HepG2 (cell line): ENCODE measurements at regions not wholly inside any gene's neighbourhood (a gene's known extent, or its start where the extent isn't known, plus 50 kb on each side); places are given as distances from the start of the nearest gene placed in this dataset.

Source experiments
- ATAC-seq: fragments of 200-7000 bp; cut with Tn5 transposase; 3 replicates; pipeline ENCODE4 v1.9.1; 2020; ENCODE audit warnings: mild to moderate bottlenecking, moderate library complexity
- BruUV-seq: library from RNA; stranded (reverse); fragments of 400-500 nt; replicated peaks from 2 replicates; lab custom pipeline; 2021; lab: Mats Ljungman, UMichigan
- CTCF ChIA-PET: fragments of 300-600 bp; formaldehyde crosslinking; extraction: SDS; loops from one replicate; lab custom pipeline; 2021; ENCODE audit warnings: low total read pairs, inconsistent platforms, low intra/inter-chr PET ratio; lab: Yijun Ruan, JAX
- POLR2A ChIA-PET: fragments of 350-600 bp; sonication (Branson Sonifier 250); formaldehyde crosslinking; loops from one replicate; lab custom pipeline; 2020; ENCODE audit warnings: antibody characterized with exemption, inconsistent platforms; lab: Yijun Ruan, JAX
- DNase-seq: peaks from one replicate; pipeline ENCODE4 v3.0.0-alpha.2; 2015; ENCODE audit warnings: low spot score
- FAIRE-seq: peaks from 3 replicates; lab custom pipeline; 2011; peaks lifted over from hg19 to GRCh38; lab: Jason Lieb, UNC
- H2AFZ ChIP-seq: one replicate; pipeline ENCODE4 v1.6.1; 2011; ENCODE audit warnings: low read length, inconsistent platforms
- H3K27ac ChIP-seq: fragments of 300-600 bp; 3 replicates; pipeline ENCODE4 v1.8.0; 2011; ENCODE audit warnings: mixed run types, mild to moderate bottlenecking, mixed read lengths, low read length, inconsistent platforms; ENCODE audit not compliant: insufficient read depth; ENCODE audit errors: extremely low read length
- H3K27me3 ChIP-seq, 2 experiments: fragments of 200-600 bp in 1 of 2; 2 replicates in 1 of 2; 3 replicates in 1 of 2; pipeline versions ENCODE4 v1.6.0 to v1.8.0; 2011; ENCODE audit warnings: low read length in 2 of 2, mild to moderate bottlenecking in 2 of 2, moderate library complexity in 2 of 2, inconsistent platforms in 1 of 2; ENCODE audit not compliant: insufficient read depth in 2 of 2, control insufficient read depth in 1 of 2
- H3K36me3 ChIP-seq, 2 experiments: fragments of 200-600 bp in 1 of 2; replicated peaks in 1 of 2; 2 replicates in 1 of 2; 3 replicates in 1 of 2; pipeline versions ENCODE4 v1.5.1 to v1.8.0; 2011; ENCODE audit warnings: low read length in 2 of 2, inconsistent platforms in 1 of 2; ENCODE audit not compliant: insufficient read depth in 2 of 2, control insufficient read depth in 1 of 2
- H3K4me1 ChIP-seq: 2 replicates; pipeline ENCODE4 v1.5.1; 2012; ENCODE audit warnings: low read length, inconsistent platforms; ENCODE audit not compliant: insufficient read depth
- H3K4me2 ChIP-seq: 2 replicates; pipeline ENCODE4 v1.6.0; 2011; ENCODE audit warnings: low read depth, low read length, inconsistent platforms
- H3K4me3 ChIP-seq, 3 experiments: fragments of 200-600 bp in 1 of 3; sonication (generic), shearing (Covaris generic) in 1 of 3; replicated peaks in 1 of 3; 2 replicates each; pipeline ENCODE4 v1.5.1; 2011 to 2016; ENCODE audit warnings: low read length in 3 of 3, inconsistent platforms in 2 of 3, low read depth in 2 of 3, mild to moderate bottlenecking in 2 of 3, control low read depth in 1 of 3, mixed read lengths in 1 of 3; ENCODE audit not compliant: insufficient read depth in 1 of 3
- H3K79me2 ChIP-seq: one replicate; pipeline ENCODE4 v1.6.1; 2011; ENCODE audit warnings: low read length, inconsistent platforms; ENCODE audit not compliant: insufficient read depth
- H3K9ac ChIP-seq: 2 replicates; pipeline ENCODE4 v1.6.0; 2011; ENCODE audit warnings: mild to moderate bottlenecking, low read depth, low read length, inconsistent platforms; ENCODE audit not compliant: insufficient read depth
- H3K9me3 ChIP-seq: 2 replicates; pipeline ENCODE4 v1.5.1; 2012; ENCODE audit warnings: mild to moderate bottlenecking, low read length
- H4K20me1 ChIP-seq: 2 replicates; pipeline ENCODE4 v1.6.0; 2011; ENCODE audit warnings: inconsistent platforms, mild to moderate bottlenecking, low read length, moderate library complexity; ENCODE audit not compliant: insufficient read depth
- ARID3A ChIP-seq: IDR thresholded peaks from 2 replicates; pipeline ENCODE4 v1.6.1; 2012; ENCODE audit warnings: low read depth, low read length, improper control_type of control experiment
- HNF4G ChIP-seq, 2 experiments: sonication (generic) in 1 of 2; formaldehyde crosslinking in 1 of 2; IDR thresholded peaks; 2 replicates each; pipeline versions ENCODE4 v1.4.0 to v1.6.1; 2011 to 2020; ENCODE audit warnings: borderline replicate concordance in 2 of 2, low read depth in 2 of 2, mild to moderate bottlenecking in 2 of 2, low read length in 1 of 2, missing genetic modification reagents in 1 of 2, moderate library complexity in 1 of 2
- KAT7 ChIP-seq: IDR thresholded peaks from 2 replicates; pipeline ENCODE4 v1.6.1; 2018; ENCODE audit warnings: borderline replicate concordance, missing compliant biosample characterization
- RBAK ChIP-seq: sonication (generic); formaldehyde crosslinking; IDR thresholded peaks from 2 replicates; pipeline ENCODE4 v1.5.1; 2020; ENCODE audit warnings: mild to moderate bottlenecking, missing genetic modification reagents
- RBM39 ChIP-seq: fragments of 200-400 bp; formaldehyde crosslinking; IDR thresholded peaks from one replicate; pipeline ENCODE4 v1.6.1; 2018; ENCODE audit warnings: antibody characterized with exemption, mild to moderate bottlenecking, low read depth, low read length; ENCODE audit not compliant: poor library complexity, severe bottlenecking
- ZBTB2 ChIP-seq: sonication (generic); formaldehyde crosslinking; IDR thresholded peaks from 2 replicates; pipeline ENCODE4 v1.8.0; 2022; ENCODE audit warnings: low read depth, missing genetic modification reagents
- ZNF580 ChIP-seq: IDR thresholded peaks from 2 replicates; pipeline ENCODE4 v1.6.1; 2016; ENCODE audit warnings: low read depth, borderline replicate concordance
- ZNF629 ChIP-seq: sonication (generic); formaldehyde crosslinking; conservative IDR thresholded peaks from 2 replicates; pipeline ENCODE4 v1.5.0; 2020; ENCODE audit warnings: missing genetic modification reagents
- ZNF780A ChIP-seq: sonication (generic); formaldehyde crosslinking; IDR thresholded peaks from 2 replicates; pipeline ENCODE4 v1.8.0; 2022; ENCODE audit warnings: mild to moderate bottlenecking, missing genetic modification reagents, moderate library complexity
- WGBS: methylation state at CpG from one replicate; pipeline ENCODE4 v1.1.6; 2017; ENCODE audit warnings: low lambda C conversion rate; 5-methylcytosine and 5-hydroxymethylcytosine counted together
- in situ Hi-C: cut with HindIII; loops from 2 replicates; pipeline ENCODE4 v1.10.0; 2017; ENCODE audit warnings: low pct_unique_long_range_greater_than_20kb; ENCODE audit not compliant: extremely low pct_ligation_motif_present
- intact Hi-C: fragments of 100-400 bp; cut with micrococcal nuclease; formaldehyde crosslinking; loops from one replicate; pipeline ENCODE4 v1.10.0; 2022; ENCODE audit not compliant: unreplicated experiment

DNA sequence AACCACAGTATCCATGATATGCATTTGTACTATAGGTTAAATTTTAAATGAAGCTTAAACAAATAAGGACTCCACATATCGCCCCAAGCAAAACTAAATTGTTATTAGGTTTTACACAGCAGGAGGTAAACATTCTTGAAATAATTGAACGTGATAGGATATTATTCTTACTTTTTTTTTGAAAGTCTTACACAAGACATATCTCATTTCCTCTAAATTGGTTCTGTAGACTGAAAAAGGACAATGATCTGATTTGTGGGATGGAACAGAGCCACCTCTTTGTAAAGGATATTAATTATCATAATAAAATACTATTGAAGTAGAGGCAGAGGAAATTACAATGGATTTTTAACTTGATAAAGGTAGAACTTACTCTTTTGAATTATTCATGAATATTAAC is 155.1 kb upstream of the SEMA3D start (continued):
- TF ChIP-seq RBAK (CRISPR knock-in tag) = no peak
- no peak for TF ChIP-seq HNF4G (IDR thresholded peaks at IDR 0.05; ENCODE audit: borderline replicate concordance, low read depth, low read length)
- TF ChIP-seq HNF4G (CRISPR knock-in tag; IDR thresholded peaks at IDR 0.05; ENCODE audit: borderline replicate concordance, low read depth) = no peak
- TF ChIP-seq ZNF780A (CRISPR knock-in tag) = no peak
- no peak for TF ChIP-seq ZNF580 (CRISPR knock-in tag)
- no peak for TF ChIP-seq KAT7 (CRISPR knock-in tag)
- no peak for TF ChIP-seq ZBTB2 (CRISPR knock-in tag)
- TF ChIP-seq ARID3A = no peak

- Histone ChIP-seq H3K9me3 (no peaks in the 10 kb centered on the region), H3K36me3 (no peaks in the 10 kb centered on the region), H4K20me1 (no peaks in the 10 kb centered on the region)
- ATAC-seq = no peak
- CTCF ChIA-PET = no interaction called here
- TF ChIP-seq ZNF629 (CRISPR knock-in tag) (no peak), RBM39 (no peak)
- TF ChIP-seq, all 625 proteins: peak for 0
- in situ Hi-C loops (no loop called here), intact Hi-C loops (no loop called here)
- no TSS peak for BruUV-seq
- H3K4me3 ChIP-seq = no peak overlapping the region
- FAIRE-seq (no peak), DNase-seq (no peak)
- H3K4me2 ChIP-seq = no peak overlapping the region
- H3K4me1 ChIP-seq = no peaks in the 10 kb centered on the region
- no peaks in the 10 kb centered on the region for H3K79me2 ChIP-seq
- no peak overlapping the region for H3K27ac ChIP-seq
- WGBS = 0% methylated on average over 1 of the region's 1 CpG
- POLR2A ChIA-PET = no interaction called here
- no peak overlapping the region for H2AFZ ChIP-seq
- H3K27me3 ChIP-seq = no peaks in the 10 kb centered on the region
- H3K9ac ChIP-seq = no peak overlapping the region
Observed at GRCh38 chr7:85341121-85341520, 154.3 kb upstream of the SEMA3D start.
